ACC112 (cell line): ENCODE measurements at regions not wholly inside any gene's neighbourhood (a gene's known extent, or its start where the extent isn't known, plus 50 kb on each side); places are given as distances from the start of the nearest gene placed in this dataset.

Experiments used
- H2AFZ ChIP-seq: fragments of 200-600 bp; sonication (generic); one replicate; pipeline ENCODE4 v1.6.0; 2017; ENCODE audit warnings: antibody characterized with exemption, low read length; ENCODE audit not compliant: unreplicated experiment
- H3K27ac ChIP-seq: fragments of 200-600 bp; sonication (generic); 2 replicates; pipeline ENCODE4 v1.5.1; 2014; ENCODE audit warnings: low read depth, mild to moderate bottlenecking, antibody characterized with exemption, low read length, moderate library complexity
- H3K27me3 ChIP-seq: fragments of 200-600 bp; sonication (generic); 2 replicates; pipeline ENCODE4 v1.6.1; 2014; ENCODE audit warnings: mild to moderate bottlenecking, antibody characterized with exemption, low read length, moderate library complexity, mixed read lengths; ENCODE audit not compliant: insufficient read depth
- H3K36me3 ChIP-seq: fragments of 200-600 bp; sonication (generic); 2 replicates; pipeline ENCODE4 v1.6.1; 2016; ENCODE audit warnings: mild to moderate bottlenecking, antibody characterized with exemption, low read length, moderate library complexity, mixed read lengths; ENCODE audit not compliant: insufficient read depth
- H3K4me1 ChIP-seq: fragments of 200-600 bp; sonication (generic); one replicate; pipeline ENCODE4 v1.6.1; 2016; ENCODE audit warnings: low read length, mixed read lengths; ENCODE audit not compliant: insufficient read depth, unreplicated experiment, control insufficient read depth
- H3K4me3 ChIP-seq: fragments of 200-600 bp; sonication (generic); 2 replicates; pipeline ENCODE4 v1.5.1; 2014; ENCODE audit warnings: mild to moderate bottlenecking, low read depth, low read length
- H3K79me2 ChIP-seq: fragments of 200-600 bp; sonication (generic); one replicate; pipeline ENCODE4 v1.6.0; 2016; ENCODE audit warnings: low read length; ENCODE audit not compliant: control insufficient read depth, unreplicated experiment, insufficient read depth

- H3K4me1 ChIP-seq, result no peaks in the 10 kb centered on the region
- no peak overlapping the region for H2AFZ ChIP-seq
- no peaks in the 10 kb centered on the region for H3K79me2 ChIP-seq
- no peak overlapping the region for H3K4me3 ChIP-seq
- H3K27me3 ChIP-seq, result no peaks in the 10 kb centered on the region
- H3K36me3 ChIP-seq, result no peaks in the 10 kb centered on the region
- H3K27ac ChIP-seq, result no peak overlapping the region
Observed at GRCh38 chr12:87846045-87846444, 183.2 kb downstream of the C12orf50 start.

GRCh38 chr12:87841935-87842334 lies 187.3 kb downstream of the C12orf50 start:
- Histone ChIP-seq H3K79me2 (no peaks in the 10 kb centered on the region), H2AFZ (no peak overlapping the region), H3K27me3 (no peaks in the 10 kb centered on the region), H3K4me1 (no peaks in the 10 kb centered on the region), H3K36me3 (no peaks in the 10 kb centered on the region), H3K4me3 (no peak overlapping the region), H3K27ac (no peak overlapping the region)

GRCh38 chr12:87836190-87836589 lies 193.0 kb downstream of the C12orf50 start:
- H3K79me2 ChIP-seq, result no peaks in the 10 kb centered on the region
- H3K4me1 ChIP-seq, result no peaks in the 10 kb centered on the region

GRCh38 chr12:87828382-87828973 lies 200.7 kb downstream of the C12orf50 start:
- Histone ChIP-seq H3K4me3 (no peak overlapping the region), H3K36me3 (no peaks in the 10 kb centered on the region), H3K79me2 (no peaks in the 10 kb centered on the region), H3K27ac (no peak overlapping the region), H2AFZ (no peak overlapping the region), H3K27me3 (no peaks in the 10 kb centered on the region), H3K4me1 (peaks cover 23% of the 10 kb centered on the region)

More at GRCh38 chr12:87836190-87836589, 193.0 kb downstream of the C12orf50 start:
- no peak overlapping the region for H2AFZ ChIP-seq
- no peaks in the 10 kb centered on the region for H3K27me3 ChIP-seq
- H3K4me3 ChIP-seq, result no peak overlapping the region
- no peaks in the 10 kb centered on the region for H3K36me3 ChIP-seq
- no peak overlapping the region for H3K27ac ChIP-seq

- H3K27me3 ChIP-seq, result no peaks in the 10 kb centered on the region
- no peak overlapping the region for H3K4me3 ChIP-seq
- no peaks in the 10 kb centered on the region for H3K79me2 ChIP-seq
- no peak overlapping the region for H2AFZ ChIP-seq
- H3K27ac ChIP-seq, result peak overlapping the region; percentile 21
- peaks cover 23% of the 10 kb centered on the region for H3K4me1 ChIP-seq
- no peaks in the 10 kb centered on the region for H3K36me3 ChIP-seq
Observed at GRCh38 chr12:87827638-87828264, 201.4 kb downstream of the C12orf50 start.

GRCh38 chr12:87822923-87823322 lies 206.3 kb downstream of the C12orf50 start:
- Histone ChIP-seq H2AFZ (no peak overlapping the region), H3K27me3 (no peaks in the 10 kb centered on the region), H3K79me2 (no peaks in the 10 kb centered on the region)

GRCh38 chr12:87820524-87821202 lies 208.5 kb downstream of the C12orf50 start:
- Histone ChIP-seq H3K4me3 (no peak overlapping the region), H3K36me3 (no peaks in the 10 kb centered on the region), H2AFZ (no peak overlapping the region), H3K27me3 (no peaks in the 10 kb centered on the region), H3K79me2 (no peaks in the 10 kb centered on the region), H3K27ac (peak overlapping the region; percentile 5; the same call in 1 of the 2 replicates), H3K4me1 (peaks cover 36% of the 10 kb centered on the region)

More at GRCh38 chr12:87822923-87823322, 206.3 kb downstream of the C12orf50 start:
- Histone ChIP-seq H3K36me3 (no peaks in the 10 kb centered on the region), H3K27ac (no peak overlapping the region), H3K4me3 (no peak overlapping the region), H3K4me1 (peaks cover 40% of the 10 kb centered on the region)

GRCh38 chr12:87818441-87818840 lies 210.8 kb downstream of the C12orf50 start:
- Histone ChIP-seq H3K79me2 (no peaks in the 10 kb centered on the region), H3K4me1 (peaks cover 54% of the 10 kb centered on the region), H3K27ac (no peak overlapping the region), H3K4me3 (no peak overlapping the region), H2AFZ (no peak overlapping the region), H3K36me3 (no peaks in the 10 kb centered on the region), H3K27me3 (no peaks in the 10 kb centered on the region)

GRCh38 chr12:87815771-87816585 lies 213.2 kb downstream of the C12orf50 start:
- Histone ChIP-seq H3K4me3 (no peak overlapping the region), H3K79me2 (no peaks in the 10 kb centered on the region), H3K27ac (peak overlapping the region; percentile 25), H3K36me3 (no peaks in the 10 kb centered on the region), H3K4me1 (peaks cover 78% of the 10 kb centered on the region), H2AFZ (no peak overlapping the region), H3K27me3 (no peaks in the 10 kb centered on the region)

GRCh38 chr12:87814625-87815024 lies 214.6 kb downstream of the C12orf50 start:
- H2AFZ ChIP-seq, result no peak overlapping the region
- H3K27me3 ChIP-seq, result no peaks in the 10 kb centered on the region
- H3K27ac ChIP-seq, result peak overlapping the region; percentile 91
- no peaks in the 10 kb centered on the region for H3K36me3 ChIP-seq
- H3K79me2 ChIP-seq, result no peaks in the 10 kb centered on the region
- no peak overlapping the region for H3K4me3 ChIP-seq
- H3K4me1 ChIP-seq, result peaks cover 85% of the 10 kb centered on the region
